ENCODE measurements at regions not wholly inside any gene's neighbourhood (a gene's known extent, or its start where the extent isn't known, plus 50 kb on each side); places are given as distances from the start of the nearest gene placed in this dataset.

- Histone ChIP-seq H4K20me1 (ENCODE audit: low read length) (no peaks in the 10 kb centered on the region), H3K36me3 (ENCODE audit: low read depth, low read length) (no peaks in the 10 kb centered on the region), H3K4me2 (ENCODE audit: low read length) (no peak overlapping the region), H3K4me1 (ENCODE audit: insufficient read depth, low read length) (no peaks in the 10 kb centered on the region), H3K4me3 (ENCODE audit: low read length) (no peak overlapping the region), H3K9ac (ENCODE audit: low read length) (no peak overlapping the region), H3K27ac (ENCODE audit: low read length) (no peak overlapping the region), H3K79me2 (ENCODE audit: low read length) (no peaks in the 10 kb centered on the region), H3F3A (ENCODE audit: low read length, unreplicated experiment) (no peaks in the 10 kb centered on the region), H3K27me3 (ENCODE audit: low read length) (no peaks in the 10 kb centered on the region), H3K9me2 (replicated peaks; ENCODE audit: low read length) (no peaks in the 10 kb centered on the region), H2AFZ (ENCODE audit: low read length) (no peak overlapping the region), H3K9me3 (ENCODE audit: low read length) (no peaks in the 10 kb centered on the region)
- no peak for DNase-seq
- ATAC-seq, result no peak
- ChIA-PET POLR2A (ENCODE audit: unreplicated experiment) (no interaction called here), CTCF (no interaction called here)
- TF ChIP-seq EZH2phosphoT487 (IDR thresholded peaks at IDR 0.05; ENCODE audit: borderline replicate concordance, low read length) (no peak), EZH2 (IDR thresholded peaks at IDR 0.05; ENCODE audit: low read length, unreplicated experiment) (no peak), CTCF (conservative IDR thresholded peaks at IDR 0.05; ENCODE audit: low read depth, low read length) (no peak)
- intact Hi-C loops (cut with micrococcal nuclease), result no loop called here
- no TSS peak for BruUV-seq (replicated peaks)
These were observed 1588.0 kb downstream of the SLITRK1 start for GRCh38 chr13:82294226-82294625.

- H3K36me3 ChIP-seq (ENCODE audit: low read depth, low read length), result no peaks in the 10 kb centered on the region
- ChIA-PET POLR2A (ENCODE audit: unreplicated experiment) (no interaction called here), CTCF (no interaction called here)
- ATAC-seq (peak; percentile 93), DNase-seq (peak; percentile 41)
- H3K9me3 ChIP-seq (ENCODE audit: low read length), result no peaks in the 10 kb centered on the region
- no peak for TF ChIP-seq EZH2 (IDR thresholded peaks at IDR 0.05; ENCODE audit: low read length, unreplicated experiment)
- no peak for TF ChIP-seq CTCF (conservative IDR thresholded peaks at IDR 0.05; ENCODE audit: low read depth, low read length)
- TF ChIP-seq EZH2phosphoT487 (IDR thresholded peaks at IDR 0.05; ENCODE audit: borderline replicate concordance, low read length), result no peak
- no peaks in the 10 kb centered on the region for H3K9me2 ChIP-seq (replicated peaks; ENCODE audit: low read length)
- no peaks in the 10 kb centered on the region for H4K20me1 ChIP-seq (ENCODE audit: low read length)
- intact Hi-C loops (cut with micrococcal nuclease), result no loop called here
- no peak overlapping the region for H2AFZ ChIP-seq (ENCODE audit: low read length)
- no peak overlapping the region for H3K4me3 ChIP-seq (ENCODE audit: low read length)
- H3K9ac ChIP-seq (ENCODE audit: low read length), result no peak overlapping the region
- no peak overlapping the region for H3K4me2 ChIP-seq (ENCODE audit: low read length)
- H3K4me1 ChIP-seq (ENCODE audit: insufficient read depth, low read length), result no peaks in the 10 kb centered on the region
- no peaks in the 10 kb centered on the region for H3K79me2 ChIP-seq (ENCODE audit: low read length)
- BruUV-seq (replicated peaks), result no TSS peak
- H3K27ac ChIP-seq (ENCODE audit: low read length), result no peak overlapping the region
- no peaks in the 10 kb centered on the region for H3F3A ChIP-seq (ENCODE audit: low read length, unreplicated experiment)
- H3K27me3 ChIP-seq (ENCODE audit: low read length), result no peaks in the 10 kb centered on the region
These were observed 1589.9 kb downstream of the SLITRK1 start for GRCh38 chr13:82292334-82292733.

GRCh38 chr13:82291852-82292251, 1590.4 kb downstream of the SLITRK1 start:
- Histone ChIP-seq H3K9ac (ENCODE audit: low read length) (no peak overlapping the region), H3K27me3 (ENCODE audit: low read length) (no peaks in the 10 kb centered on the region), H3K9me2 (replicated peaks; ENCODE audit: low read length) (no peaks in the 10 kb centered on the region), H3K27ac (ENCODE audit: low read length) (no peak overlapping the region), H2AFZ (ENCODE audit: low read length) (no peak overlapping the region), H3K79me2 (ENCODE audit: low read length) (no peaks in the 10 kb centered on the region), H3K4me1 (ENCODE audit: insufficient read depth, low read length) (no peaks in the 10 kb centered on the region), H3K4me3 (ENCODE audit: low read length) (no peak overlapping the region), H3F3A (ENCODE audit: low read length, unreplicated experiment) (no peaks in the 10 kb centered on the region), H3K36me3 (ENCODE audit: low read depth, low read length) (no peaks in the 10 kb centered on the region), H3K4me2 (ENCODE audit: low read length) (no peak overlapping the region), H3K9me3 (ENCODE audit: low read length) (no peaks in the 10 kb centered on the region), H4K20me1 (ENCODE audit: low read length) (no peaks in the 10 kb centered on the region)
- DNase-seq (no peak), ATAC-seq (no peak)
- no peak for TF ChIP-seq EZH2 (IDR thresholded peaks at IDR 0.05; ENCODE audit: low read length, unreplicated experiment)
- TF ChIP-seq CTCF (conservative IDR thresholded peaks at IDR 0.05; ENCODE audit: low read depth, low read length), result no peak
- no peak for TF ChIP-seq EZH2phosphoT487 (IDR thresholded peaks at IDR 0.05; ENCODE audit: borderline replicate concordance, low read length)
- POLR2A ChIA-PET (ENCODE audit: unreplicated experiment), result no interaction called here
- CTCF ChIA-PET, result no interaction called here
- intact Hi-C loops (cut with micrococcal nuclease), result no loop called here
- BruUV-seq (replicated peaks), result no TSS peak
